NCI-H69 (cell line): ENCODE measurements at regions not wholly inside any gene's neighbourhood (a gene's known extent, or its start where the extent isn't known, plus 50 kb on each side); places are given as distances from the start of the nearest gene placed in this dataset.

ENCODE experiments used
- DNase-seq: peaks from one replicate; lab custom pipeline; 2025; lab: John Stamatoyannopoulos, UW

DNA sequence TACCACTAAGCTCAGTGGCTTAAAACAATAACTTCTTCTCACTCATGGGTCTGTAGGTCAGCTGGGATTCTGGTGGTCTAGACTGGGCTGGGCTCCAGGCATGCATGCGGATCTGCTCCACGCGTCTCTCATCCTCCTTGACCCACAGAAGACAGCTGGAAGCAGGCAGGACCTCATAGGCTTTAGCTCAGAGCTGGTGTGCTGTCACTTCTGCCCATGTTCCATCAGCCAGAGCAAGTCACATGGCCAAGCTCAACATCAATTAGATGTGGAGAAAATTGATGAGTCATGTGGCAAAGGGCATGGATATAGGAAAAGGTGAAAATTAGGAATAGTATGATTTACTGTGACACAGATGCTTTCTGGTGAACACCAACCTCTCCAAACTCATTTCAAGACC lies 57.4 kb upstream of the PSMF1 start:
- no peak for DNase-seq

DNA sequence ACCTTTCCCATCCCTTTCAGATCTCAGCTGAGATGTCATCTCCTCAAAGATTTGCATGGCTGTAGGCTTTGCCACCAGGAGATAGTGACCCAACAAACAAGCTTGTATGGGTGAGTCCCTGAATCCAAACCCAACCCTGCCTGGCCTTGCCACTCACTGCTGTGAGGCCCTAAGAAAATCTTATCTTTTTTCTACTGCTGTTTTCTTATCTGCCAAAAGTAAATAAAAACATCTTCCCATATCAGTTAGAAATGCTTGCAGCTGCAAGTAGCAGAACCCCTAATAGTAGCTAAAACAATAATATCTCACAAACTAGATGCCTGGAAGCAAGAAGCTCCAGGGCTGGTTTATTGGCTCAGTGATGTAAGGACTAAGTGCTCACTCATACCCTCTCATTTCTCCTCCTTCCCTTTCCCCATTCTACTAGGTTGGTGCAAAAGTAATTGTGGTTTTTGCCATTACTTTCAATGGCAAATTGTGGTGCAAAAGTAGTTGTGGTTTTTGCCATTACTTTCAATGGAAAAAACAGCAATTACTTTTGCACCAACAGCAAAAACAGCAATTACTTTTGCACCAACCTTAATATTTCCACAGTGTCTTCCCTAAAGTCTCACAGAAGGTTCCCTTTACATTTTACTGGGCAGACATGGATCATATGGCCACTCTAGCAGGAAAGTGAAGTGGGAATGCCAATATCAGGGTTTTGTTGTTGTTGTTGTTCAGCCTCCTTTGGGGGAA lies 56.7 kb upstream of the PSMF1 start:
- no peak for DNase-seq

DNA sequence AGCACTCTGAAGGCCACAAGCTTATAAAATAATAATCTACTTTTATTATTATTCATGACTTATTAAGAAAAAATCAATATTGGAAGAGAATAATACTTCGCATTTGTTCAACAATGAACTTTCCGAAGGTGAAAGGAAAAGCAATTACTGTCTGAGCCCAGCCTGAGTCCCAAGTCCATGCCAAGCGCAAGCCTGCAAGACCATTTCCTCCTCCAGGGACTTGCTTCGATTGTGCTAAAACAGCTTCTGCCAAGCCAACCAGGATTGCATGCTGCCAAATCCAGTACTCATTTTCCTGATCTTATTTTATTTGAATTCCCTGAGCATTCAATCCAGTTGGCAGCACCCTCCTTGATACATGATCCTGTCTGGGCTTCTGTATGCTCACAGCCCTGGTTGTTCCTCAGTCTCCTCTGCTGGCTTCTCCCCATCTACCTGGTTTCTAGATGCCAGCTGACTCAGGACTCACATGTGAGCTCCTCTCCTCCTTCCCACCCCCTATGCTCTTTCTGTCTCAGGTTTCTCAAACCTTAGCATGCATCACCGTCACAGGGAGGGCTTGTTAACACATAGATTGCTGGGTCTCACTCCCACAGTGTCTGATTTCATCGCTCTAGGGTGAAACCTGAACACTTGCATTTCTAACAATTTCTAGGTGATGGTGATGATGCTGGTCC lies 55.9 kb upstream of the PSMF1 start:
- DNase-seq: peak; percentile 28
